UCSD-AML1 (cell line): ENCODE measurements at regions not wholly inside any gene's neighbourhood (a gene's known extent, or its start where the extent isn't known, plus 50 kb on each side); places are given as distances from the start of the nearest gene placed in this dataset.

Experiments
- DNase-seq: peaks from one replicate; lab custom pipeline; 2025; ENCODE audit not compliant: unreplicated experiment; lab: John Stamatoyannopoulos, UW

DNA sequence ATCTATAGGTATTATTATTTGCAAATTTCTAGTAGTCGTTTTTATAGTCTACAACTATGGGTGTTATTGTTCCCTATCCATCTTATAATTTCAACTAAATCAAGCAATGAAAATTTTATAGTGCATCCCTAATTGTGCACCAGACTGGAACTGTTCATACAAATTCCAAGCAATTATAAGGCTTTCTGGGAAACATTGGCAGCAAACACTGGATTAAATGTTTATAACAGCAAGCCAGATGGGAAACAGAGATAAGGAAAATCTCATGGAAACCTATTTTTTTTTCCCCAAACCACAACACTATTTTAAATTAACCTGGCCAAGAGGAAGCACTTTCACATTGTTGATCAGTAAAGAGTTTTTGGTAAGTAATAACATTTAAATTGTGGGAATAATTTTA lies 524.3 kb downstream of the RASEF start:
- DNase-seq, result no peak

DNA sequence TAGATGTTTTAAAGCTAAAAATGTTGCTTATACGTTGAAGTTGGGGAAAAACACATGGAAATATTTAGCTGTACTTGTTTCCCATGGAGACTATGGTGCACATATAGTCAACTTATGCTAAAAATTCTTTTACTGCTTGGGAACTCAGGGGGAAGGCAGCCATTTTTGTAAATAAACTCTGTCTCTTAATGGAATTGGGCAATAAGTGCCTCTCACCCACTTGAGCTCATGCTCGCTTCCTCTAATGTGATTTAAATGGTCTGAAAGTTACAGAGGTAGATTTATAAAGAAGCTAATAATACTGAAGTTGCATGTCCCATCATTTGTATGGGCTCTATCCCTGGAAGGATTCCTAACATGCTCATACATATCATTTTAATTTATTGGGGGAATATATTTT lies 523.8 kb downstream of the RASEF start:
- no peak for DNase-seq

GRCh38 chr9:82539856-82540579 lies 522.9 kb downstream of the RASEF start:
- DNase-seq, result no peak

DNA sequence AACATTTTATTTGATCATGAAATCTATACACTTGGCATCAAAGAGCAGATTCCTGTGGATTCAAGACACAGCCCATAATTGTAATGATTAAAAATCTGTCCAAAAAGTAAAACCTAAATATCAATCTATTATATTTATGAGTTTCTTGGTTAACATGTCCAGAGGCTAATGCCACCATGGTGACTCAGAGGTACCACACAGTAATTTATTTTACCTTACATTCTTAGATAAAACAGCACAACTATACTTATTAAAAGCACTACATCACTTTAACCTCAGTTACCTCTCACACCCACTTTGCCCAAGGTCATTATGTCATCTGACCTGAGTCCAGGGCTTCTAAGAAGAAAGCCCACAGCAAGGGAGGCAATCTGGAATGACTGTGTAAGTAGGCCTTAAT lies 519.2 kb downstream of the RASEF start:
- DNase-seq, result no peak

- DNase-seq, result no peak
These were observed 516.8 kb downstream of the RASEF start for GRCh38 chr9:82546136-82546535.

DNA sequence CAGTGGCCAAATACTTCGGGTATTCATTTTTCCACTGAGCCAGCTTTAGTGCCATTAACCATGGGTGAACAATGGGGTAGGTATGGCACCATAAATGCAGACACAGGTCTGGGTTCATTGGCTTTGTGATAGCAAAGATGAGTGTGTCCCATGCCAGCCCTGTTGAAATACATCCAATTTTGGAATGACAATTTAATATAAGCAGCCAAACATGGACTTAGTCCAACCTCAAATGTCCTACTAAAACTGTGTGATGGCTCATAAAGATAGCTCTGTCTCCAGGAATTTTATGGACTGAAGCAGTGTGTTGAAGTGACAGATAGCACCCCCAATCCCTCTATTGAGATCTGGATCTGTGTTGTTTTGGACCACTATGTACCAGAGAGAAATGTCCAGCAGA lies 514.9 kb downstream of the RASEF start:
- DNase-seq, result no peak

DNA sequence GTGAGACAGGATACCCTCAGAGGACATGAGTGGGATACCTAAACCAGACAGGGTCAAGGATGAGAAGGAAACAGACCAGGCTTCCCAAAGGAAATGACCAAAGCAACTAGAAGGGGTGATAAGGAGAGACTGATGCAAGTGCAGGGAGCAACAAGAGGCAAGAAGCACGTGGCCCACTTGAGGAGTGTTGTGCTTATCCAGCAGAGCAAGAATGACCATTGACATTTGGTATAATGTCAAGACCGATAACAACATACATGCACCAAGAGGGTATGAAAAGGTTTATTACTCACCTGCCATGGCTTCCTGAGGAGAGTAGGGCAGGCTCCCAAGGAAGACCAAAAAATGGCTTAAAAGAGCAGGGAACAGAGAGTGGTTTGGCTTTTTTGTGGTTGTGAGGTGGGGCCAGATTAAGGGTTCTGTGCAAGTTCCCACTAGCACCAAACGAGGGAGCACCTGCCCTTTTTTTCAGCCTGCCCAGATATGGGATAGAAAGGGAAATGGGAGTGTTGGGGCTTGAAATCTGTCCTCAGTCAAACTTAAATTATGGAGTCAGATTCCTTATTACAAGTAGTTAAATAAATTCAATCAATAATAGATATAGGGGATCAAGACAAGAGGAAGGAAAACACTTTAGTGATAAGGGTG lies 513.6 kb downstream of the RASEF start:
- no peak for DNase-seq

- DNase-seq, result no peak
These were observed 510.2 kb downstream of the RASEF start for GRCh38 chr9:82552784-82553183.

GRCh38 chr9:82553654-82554366 lies 509.1 kb downstream of the RASEF start:
- no peak for DNase-seq

GRCh38 chr9:82554381-82554780 lies 508.6 kb downstream of the RASEF start:
- DNase-seq, result no peak

DNA sequence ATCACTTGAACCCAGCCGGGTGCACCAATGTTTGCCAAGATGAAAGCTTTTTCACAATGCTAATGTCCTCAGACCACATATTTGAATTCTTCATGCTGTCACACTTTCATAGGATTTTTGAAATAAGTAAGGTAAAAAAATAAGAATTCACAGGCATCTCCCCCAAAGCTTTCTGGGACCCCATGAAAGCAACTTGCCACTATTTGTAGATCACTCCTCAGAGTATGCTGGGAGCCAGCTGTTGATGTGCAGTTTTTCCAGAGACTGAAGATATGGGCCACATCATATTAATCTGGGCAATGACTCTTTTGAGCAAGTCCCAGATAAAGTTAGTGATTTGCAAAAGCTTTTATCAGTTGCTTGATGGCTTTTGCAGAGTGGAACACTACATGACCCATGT lies 507.9 kb downstream of the RASEF start:
- no peak for DNase-seq

DNA sequence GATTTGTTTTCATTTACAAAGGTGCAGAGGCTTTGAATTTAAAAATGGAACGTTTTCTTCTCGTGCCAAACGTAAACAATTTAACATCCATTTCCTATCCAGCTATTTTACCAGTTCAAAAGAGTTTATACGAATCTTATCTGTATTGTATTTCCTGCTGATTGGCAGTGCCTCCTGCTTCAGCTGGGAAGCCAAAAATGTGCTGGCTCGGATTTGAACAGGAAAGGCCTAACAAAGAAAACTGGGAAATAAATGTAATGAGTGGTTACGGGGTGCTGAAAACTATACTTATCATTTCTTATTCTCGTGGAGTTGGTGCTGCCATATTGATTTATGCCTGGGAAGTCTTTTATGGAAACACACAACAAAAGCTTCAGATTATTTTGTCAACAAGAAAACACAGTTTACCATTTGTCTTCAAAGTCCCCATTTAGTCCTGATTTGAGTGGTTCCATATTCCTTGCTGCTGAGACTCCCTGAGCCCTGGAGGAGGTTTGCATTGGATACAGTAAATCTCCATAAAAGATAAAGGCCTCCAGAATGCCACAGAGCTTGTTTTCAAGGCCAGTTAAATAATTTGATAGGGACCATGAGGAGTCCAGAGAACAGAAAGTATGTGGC lies 507.4 kb downstream of the RASEF start:
- DNase-seq, result no peak

DNA sequence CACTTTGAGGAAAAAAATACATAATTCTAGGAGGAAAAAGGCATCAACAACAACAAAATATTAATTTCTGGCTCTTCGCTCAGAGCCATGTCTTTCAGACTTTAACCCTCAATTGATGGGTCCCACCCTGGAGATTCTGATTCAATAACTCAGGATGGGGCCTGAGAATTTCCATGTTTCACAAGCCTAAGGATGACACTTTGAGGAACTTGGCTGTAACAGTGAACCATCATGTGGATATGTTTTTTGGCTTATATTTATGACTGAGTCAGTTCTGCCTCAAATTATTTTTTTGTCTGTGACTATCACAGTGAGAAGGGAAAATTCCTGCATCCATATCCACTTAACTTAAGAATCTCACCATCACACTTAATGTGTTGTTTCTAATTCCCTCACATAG lies 504.6 kb downstream of the RASEF start:
- DNase-seq, result no peak

- DNase-seq, result no peak
These were observed 503.9 kb downstream of the RASEF start for GRCh38 chr9:82558855-82559630.

GRCh38 chr9:82560036-82560435 lies 502.9 kb downstream of the RASEF start:
- no peak for DNase-seq

DNA sequence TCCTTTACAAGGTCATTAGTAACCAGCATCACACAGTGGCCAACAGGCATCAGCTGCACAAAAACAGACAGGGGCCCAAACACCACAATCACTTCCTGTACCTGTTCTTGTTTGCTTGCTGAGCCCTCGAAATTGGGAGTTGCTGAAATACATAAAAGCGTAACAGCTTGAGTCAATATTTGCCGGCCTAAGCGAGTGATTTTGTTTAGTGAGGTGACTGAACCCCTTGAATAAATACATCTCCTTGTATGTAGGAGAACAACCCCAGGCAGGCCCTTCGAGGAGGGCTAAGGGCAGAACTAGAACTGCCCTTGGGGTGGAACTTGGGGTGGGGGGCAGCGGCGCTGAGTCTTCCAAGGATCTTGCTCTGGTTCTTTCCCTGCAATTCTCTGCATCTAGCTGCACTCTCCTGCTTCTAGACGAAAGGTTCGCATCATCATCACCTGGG lies 502.5 kb downstream of the RASEF start:
- no peak for DNase-seq

DNA sequence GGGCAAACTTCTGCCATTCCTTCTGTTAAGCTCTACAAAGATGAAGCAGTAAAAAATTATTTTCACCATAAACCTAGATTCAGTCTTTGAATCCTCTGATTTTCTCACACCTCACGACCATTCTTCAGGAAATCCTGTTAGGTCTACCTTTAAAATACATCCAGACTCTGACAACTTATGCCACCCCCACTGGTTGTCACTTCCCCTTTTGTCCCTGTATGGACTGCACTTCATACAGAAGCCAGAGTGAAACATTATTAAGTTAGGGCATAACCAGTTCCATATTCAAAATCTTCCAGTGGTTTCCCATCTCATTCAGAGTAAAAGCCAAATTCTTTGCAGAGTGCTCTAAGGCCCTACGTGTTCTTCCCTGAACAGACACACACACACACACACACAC lies 499.8 kb downstream of the RASEF start:
- DNase-seq, result no peak

GRCh38 chr9:82563841-82564240 lies 499.1 kb downstream of the RASEF start:
- no peak for DNase-seq

DNA sequence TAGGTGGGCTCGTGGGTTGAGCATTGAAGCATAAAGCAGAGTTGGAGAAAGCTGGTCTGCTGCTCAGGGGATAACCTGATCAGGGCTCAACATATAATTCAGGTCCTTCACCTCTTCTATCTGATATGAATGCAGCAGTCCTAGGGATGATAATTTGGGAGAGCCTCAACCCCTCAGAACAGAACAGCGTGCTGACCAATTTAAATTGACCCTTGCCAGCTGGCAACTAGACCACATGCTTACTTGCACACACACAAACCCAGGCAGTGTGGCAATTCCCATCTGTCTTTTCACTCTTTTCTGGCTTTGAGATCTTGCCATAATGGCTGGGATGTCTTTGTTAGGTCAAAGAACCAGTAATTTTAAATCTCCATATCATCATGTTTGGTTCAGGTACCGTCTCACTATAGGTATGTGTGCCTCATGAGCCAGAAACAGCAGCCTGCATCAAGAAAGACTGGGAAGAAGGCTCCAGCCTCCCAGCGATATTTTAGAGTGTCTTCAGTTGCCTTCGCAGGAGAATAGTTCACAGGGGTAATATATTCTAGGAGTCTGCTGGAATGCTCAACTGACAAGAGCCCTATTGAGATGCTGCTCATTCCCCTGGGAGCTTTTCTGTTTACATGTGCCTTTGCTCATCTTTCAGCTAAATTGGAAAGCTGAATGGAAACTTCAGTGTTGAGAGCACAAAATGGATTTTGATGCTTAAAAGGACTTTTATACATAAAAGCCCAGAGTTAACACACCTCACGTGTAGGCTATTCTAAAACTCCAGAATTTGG lies 497.6 kb downstream of the RASEF start:
- no peak for DNase-seq

GRCh38 chr9:82567953-82568352 lies 495.0 kb downstream of the RASEF start:
- DNase-seq, result no peak
